Fibroblast of the aortic adventitia (primary cell): ENCODE measurements at regions not wholly inside any gene's neighbourhood (a gene's known extent, or its start where the extent isn't known, plus 50 kb on each side); places are given as distances from the start of the nearest gene placed in this dataset.

Experiments
- DNase-seq: peaks from one replicate; pipeline ENCODE4 v3.0.0-alpha.2; 2010; ENCODE audit warnings: low read depth
- H3K4me3 ChIP-seq: 2 replicates; pipeline ENCODE4 v1.5.1; 2011; ENCODE audit warnings: low read depth, mild to moderate bottlenecking, control low read depth, low read length, moderate library complexity
- CTCF ChIP-seq: IDR thresholded peaks from 2 replicates; pipeline ENCODE4 v1.5.1; 2011; ENCODE audit warnings: mild to moderate bottlenecking, low read length, control low read depth, inconsistent platforms; ENCODE audit not compliant: insufficient read depth

- TF ChIP-seq CTCF: no peak
- no peak overlapping the region for H3K4me3 ChIP-seq
- DNase-seq: no peak
Observed at GRCh38 chr1:103191327-103191726, 83.0 kb upstream of the COL11A1 start.

GRCh38 chr1:103190766-103191165, 82.4 kb upstream of the COL11A1 start:
- no peak overlapping the region for H3K4me3 ChIP-seq
- no peak for DNase-seq
- no peak for TF ChIP-seq CTCF

DNA sequence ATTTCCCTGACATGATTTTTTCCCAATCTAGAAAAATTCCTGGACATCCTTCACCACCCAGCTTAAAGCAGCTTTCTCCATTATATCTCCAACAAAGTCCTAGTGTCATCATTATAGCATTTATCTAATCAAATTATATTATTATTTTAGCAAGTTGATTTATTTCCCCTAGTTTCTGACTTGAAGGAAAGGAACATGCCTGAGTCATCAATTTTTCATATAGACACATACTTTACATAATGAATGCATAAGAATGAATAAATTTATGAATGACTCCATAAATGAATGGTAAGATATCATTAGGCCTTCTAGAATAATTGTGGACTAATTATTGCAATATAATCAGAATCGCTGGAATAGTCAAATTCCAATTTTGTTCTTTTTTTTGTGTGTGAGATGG, 79.4 kb upstream of the COL11A1 start:
- DNase-seq: no peak
- H3K4me3 ChIP-seq: no peak overlapping the region
- no peak for TF ChIP-seq CTCF

DNA sequence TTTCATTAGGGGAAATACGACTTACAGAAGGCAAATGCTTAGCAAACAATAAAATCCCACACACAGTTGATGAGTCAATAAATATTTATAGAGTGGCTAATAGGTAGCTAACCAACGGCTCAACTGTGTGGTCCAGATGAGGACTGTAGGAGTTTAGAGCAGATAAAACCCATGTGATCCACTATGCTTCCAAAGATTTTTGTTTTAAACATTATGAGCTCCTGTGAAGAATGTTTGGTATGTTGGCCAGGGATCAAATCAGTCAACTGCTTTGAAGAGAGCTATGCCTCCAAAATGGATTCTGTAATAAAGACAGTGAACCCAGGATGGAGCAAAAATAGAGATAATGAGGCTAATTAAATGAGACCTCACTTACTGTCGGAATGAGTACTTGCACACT, 72.3 kb upstream of the COL11A1 start:
- no peak overlapping the region for H3K4me3 ChIP-seq
- no peak for TF ChIP-seq CTCF
- peak; percentile 22 for DNase-seq

DNA sequence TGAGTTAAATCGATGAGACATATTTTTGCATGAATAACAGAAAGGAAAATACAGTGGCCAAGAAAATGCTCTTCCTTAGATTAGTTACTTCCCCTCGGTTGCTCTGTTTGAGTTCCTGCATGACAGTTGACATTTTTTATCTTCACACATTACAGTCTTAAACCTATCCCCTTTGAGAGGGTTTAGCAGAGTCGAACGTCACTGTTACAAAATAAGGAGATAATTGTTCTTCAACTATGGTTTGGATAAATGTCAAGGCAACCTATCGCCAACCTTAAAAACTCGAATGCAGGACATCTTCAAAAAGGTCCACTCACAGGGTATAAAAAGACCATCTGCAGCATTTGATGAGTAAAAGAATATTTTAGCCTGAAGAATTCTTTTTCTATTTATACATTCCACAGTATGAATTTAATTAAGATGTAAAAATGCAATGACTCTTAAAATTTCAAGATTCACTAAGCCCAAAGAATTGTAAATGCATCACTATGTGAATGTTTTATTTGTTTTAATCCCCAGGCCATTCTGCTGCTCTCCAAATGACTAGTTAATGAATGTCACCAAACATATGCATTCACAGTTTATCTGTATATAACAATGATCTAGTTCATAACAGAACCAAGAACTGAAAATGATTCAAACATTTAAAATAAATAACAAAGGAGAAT, 68.9 kb upstream of the COL11A1 start:
- H3K4me3 ChIP-seq: no peak overlapping the region
- DNase-seq: no peak
- TF ChIP-seq CTCF: no peak

GRCh38 chr1:103171041-103171590, 62.8 kb upstream of the COL11A1 start:
- DNase-seq: no peak
- TF ChIP-seq CTCF: no peak
- no peak overlapping the region for H3K4me3 ChIP-seq

- H3K4me3 ChIP-seq: no peak overlapping the region
- no peak for TF ChIP-seq CTCF
- no peak for DNase-seq
Observed at GRCh38 chr1:103170609-103171008, 62.3 kb upstream of the COL11A1 start.
